Bronchial epithelial cell (primary cell): ENCODE measurements at regions not wholly inside any gene's neighbourhood (a gene's known extent, or its start where the extent isn't known, plus 50 kb on each side); places are given as distances from the start of the nearest gene placed in this dataset.
"Not testable (repeated sequence)": the region's sequence is repeated elsewhere in the genome, so short reads cannot be mapped to it uniquely, and the experiment has no call there.

ENCODE experiments used
- DNase-seq: peaks from one replicate; pipeline ENCODE4 v3.0.0-alpha.2; 2010; ENCODE audit warnings: low read depth
- FAIRE-seq: peaks from 2 replicates; lab custom pipeline; 2011; peaks lifted over from hg19 to GRCh38; lab: Jason Lieb, UNC
- H3K27me3 ChIP-seq: 2 replicates; pipeline ENCODE4 v1.5.1; 2011; ENCODE audit warnings: low read length; ENCODE audit not compliant: control insufficient read depth, insufficient read depth
- H3K36me3 ChIP-seq: 2 replicates; pipeline ENCODE4 v1.5.1; 2011; ENCODE audit warnings: low read length; ENCODE audit not compliant: control insufficient read depth, insufficient read depth
- H3K4me3 ChIP-seq: 2 replicates; pipeline ENCODE4 v1.5.1; 2011; ENCODE audit warnings: mild to moderate bottlenecking, low read depth, low read length, control low read depth
- TF ChIP-seq, protein P1 (sequence below): IDR thresholded peaks from 2 replicates; pipeline ENCODE4 v1.5.1; 2011; ENCODE audit warnings: mild to moderate bottlenecking, moderate library complexity, low read length, control low read depth, inconsistent platforms; ENCODE audit not compliant: insufficient read depth, severe bottlenecking

DNA sequence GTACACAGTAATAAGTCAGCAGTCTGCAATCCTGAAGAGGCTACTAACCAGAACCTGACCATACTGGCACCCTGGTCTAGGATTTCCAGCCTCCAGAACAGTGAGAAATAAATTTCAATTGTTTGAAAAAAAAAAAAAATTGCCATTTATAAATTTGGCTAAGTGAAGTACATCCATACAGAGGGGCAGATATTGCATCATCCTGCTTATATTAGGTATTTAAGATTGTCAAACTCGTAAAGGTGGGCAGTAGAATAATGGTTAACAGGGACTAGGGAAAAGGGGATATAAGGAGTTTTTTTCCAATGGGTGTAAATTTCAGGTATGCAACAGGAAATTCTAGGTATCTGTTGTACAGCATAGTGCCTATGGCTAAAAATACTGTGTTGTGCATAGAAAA is 1250.9 kb downstream of the BRINP3 start:
- no peaks in the 10 kb centered on the region for H3K27me3 ChIP-seq
- H3K4me3 ChIP-seq: no peak overlapping the region
- H3K36me3 ChIP-seq: no peaks in the 10 kb centered on the region
- FAIRE-seq: no peak
- TF ChIP-seq, protein P1, sequence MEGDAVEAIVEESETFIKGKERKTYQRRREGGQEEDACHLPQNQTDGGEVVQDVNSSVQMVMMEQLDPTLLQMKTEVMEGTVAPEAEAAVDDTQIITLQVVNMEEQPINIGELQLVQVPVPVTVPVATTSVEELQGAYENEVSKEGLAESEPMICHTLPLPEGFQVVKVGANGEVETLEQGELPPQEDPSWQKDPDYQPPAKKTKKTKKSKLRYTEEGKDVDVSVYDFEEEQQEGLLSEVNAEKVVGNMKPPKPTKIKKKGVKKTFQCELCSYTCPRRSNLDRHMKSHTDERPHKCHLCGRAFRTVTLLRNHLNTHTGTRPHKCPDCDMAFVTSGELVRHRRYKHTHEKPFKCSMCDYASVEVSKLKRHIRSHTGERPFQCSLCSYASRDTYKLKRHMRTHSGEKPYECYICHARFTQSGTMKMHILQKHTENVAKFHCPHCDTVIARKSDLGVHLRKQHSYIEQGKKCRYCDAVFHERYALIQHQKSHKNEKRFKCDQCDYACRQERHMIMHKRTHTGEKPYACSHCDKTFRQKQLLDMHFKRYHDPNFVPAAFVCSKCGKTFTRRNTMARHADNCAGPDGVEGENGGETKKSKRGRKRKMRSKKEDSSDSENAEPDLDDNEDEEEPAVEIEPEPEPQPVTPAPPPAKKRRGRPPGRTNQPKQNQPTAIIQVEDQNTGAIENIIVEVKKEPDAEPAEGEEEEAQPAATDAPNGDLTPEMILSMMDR: no peak
- no peak for DNase-seq

DNA sequence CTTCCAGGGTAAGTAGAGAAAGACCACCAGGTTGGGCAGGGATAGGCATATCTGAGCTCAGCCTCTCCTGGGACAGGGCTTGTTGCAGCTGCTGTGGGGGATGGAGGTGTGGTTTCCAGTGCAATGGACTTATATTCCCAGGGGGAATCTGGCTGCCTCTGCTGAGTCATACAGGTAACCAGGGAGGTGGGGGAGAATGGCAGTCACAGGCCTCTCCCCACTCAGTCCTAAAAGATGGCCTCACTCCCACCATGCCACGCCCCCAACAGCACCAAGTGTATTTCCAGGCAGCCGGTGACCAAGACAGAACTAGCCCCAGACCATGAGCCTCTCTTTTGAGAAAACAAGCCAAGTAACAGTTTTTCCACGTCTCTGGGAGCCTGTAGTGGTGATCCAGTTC is 1240.7 kb downstream of the BRINP3 start:
- no peak overlapping the region for H3K4me3 ChIP-seq
- DNase-seq (no peak), FAIRE-seq (no peak)
- no peaks in the 10 kb centered on the region for H3K27me3 ChIP-seq
- H3K36me3 ChIP-seq: no peaks in the 10 kb centered on the region
- TF ChIP-seq, protein P1: no peak

DNA sequence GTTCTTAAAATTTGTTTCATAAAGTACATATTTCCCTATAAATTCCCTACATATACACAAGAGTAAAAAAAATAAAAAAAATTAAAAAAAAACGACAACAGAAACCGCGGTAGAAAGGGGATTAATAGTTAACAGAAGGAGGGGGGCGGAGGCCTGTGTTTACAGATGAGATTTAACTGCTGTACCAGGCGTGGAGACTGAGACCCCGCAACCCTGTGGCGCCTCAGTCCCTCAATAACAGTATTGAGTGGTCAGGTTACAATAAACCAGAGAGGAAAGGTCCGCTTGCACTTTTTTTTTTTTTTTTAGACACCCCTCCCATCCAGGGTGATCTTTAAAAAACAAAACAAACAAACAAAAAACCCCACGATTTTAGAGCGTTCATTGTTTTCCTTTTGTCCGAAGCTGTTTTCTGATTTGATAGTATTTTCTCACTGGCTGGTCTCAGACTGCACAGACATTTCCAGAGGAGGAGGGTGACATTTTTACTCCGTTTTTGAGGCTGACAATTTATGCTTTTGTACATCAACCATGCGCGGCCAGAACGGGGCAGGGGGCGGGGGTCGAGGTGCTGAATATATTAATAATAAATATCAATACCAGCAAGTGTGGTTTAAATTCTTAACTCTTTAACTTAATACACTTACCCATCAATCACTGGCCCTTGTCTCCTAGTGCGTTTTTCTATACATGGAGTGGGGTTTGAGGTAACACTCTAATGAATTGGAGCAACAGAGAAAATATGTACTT is 1223.9 kb downstream of the BRINP3 start:
- no peaks in the 10 kb centered on the region for H3K27me3 ChIP-seq
- TF ChIP-seq, protein P1: no peak
- no peaks in the 10 kb centered on the region for H3K36me3 ChIP-seq
- FAIRE-seq (no peak), DNase-seq (no peak)
- H3K4me3 ChIP-seq: no peak overlapping the region

DNA sequence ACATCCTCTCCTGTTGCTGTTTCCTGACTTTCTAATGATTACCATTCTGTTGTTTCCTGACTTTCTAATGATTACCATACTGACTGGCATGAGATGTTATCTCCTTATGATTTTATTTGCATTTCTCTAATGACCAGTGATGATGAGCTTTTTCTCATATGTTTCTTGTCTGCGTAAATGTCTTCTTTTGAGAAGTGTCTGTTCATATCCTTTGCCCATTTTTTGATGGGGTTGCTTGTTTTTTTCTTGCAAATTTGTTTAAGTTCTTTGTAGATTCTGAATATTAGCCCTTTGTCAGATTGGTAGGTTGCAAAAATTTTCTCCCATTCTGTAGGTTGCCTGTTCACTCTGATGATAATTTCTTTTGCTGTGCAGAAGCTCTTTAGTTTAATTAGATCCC is 1216.5 kb downstream of the BRINP3 start:
- H3K27me3 ChIP-seq, H3K36me3 ChIP-seq, H3K4me3 ChIP-seq, FAIRE-seq, DNase-seq: not testable (repeated sequence)

DNA sequence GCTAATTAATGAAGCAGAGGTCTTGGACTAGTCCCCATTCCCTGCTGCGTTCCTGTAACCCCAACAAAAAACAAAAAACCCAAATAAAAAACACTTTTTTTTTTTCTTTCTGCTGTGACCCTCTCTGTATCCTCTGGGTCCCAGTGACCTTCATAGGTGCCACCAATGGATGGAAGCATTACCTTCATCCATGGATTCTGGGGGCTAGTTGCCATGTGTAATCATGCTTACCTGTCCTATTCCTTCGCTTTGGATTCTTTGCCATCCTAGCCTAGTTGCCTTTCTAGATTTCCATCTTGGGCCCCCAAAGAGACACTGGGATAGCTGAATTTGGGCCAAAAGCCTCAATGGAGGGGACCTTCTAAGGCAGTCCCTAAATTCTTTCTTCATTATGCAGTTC is 1208.7 kb downstream of the BRINP3 start:
- Histone ChIP-seq H3K4me3 (no peak overlapping the region), H3K27me3 (no peaks in the 10 kb centered on the region), H3K36me3 (no peaks in the 10 kb centered on the region)
- TF ChIP-seq, protein P1: no peak
- DNase-seq: no peak
- FAIRE-seq: no peak

DNA sequence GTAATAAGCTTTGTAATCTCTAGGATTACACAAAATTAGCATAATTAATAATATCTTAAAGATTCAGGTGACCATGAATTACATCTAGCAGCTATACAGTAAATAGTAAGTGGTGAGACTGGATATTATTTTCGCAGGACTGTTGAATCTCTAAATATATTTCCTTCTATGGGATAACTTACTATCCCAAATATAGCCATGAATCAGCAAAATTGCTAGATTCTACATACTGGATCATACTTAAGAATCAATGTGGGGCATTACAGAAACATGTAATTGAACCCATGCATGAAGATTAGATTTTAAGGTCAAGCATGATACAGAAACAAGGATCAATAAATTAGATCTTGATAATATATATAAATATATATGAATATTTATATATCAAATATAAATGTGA is 1203.4 kb downstream of the BRINP3 start:
- no peak for DNase-seq

More for the DNA sequence above, 1203.4 kb downstream of the BRINP3 start:
- TF ChIP-seq, protein P1: no peak
- Histone ChIP-seq H3K36me3 (no peaks in the 10 kb centered on the region), H3K4me3 (no peak overlapping the region), H3K27me3 (no peaks in the 10 kb centered on the region)
- no peak for FAIRE-seq
